ENCODE measurements at regions not wholly inside any gene's neighbourhood (a gene's known extent, or its start where the extent isn't known, plus 50 kb on each side); places are given as distances from the start of the nearest gene placed in this dataset.

GRCh38 chr1:195999022-195999421 lies 609.2 kb downstream of the KCNT2 start:
- DNase-seq: no peak

DNA sequence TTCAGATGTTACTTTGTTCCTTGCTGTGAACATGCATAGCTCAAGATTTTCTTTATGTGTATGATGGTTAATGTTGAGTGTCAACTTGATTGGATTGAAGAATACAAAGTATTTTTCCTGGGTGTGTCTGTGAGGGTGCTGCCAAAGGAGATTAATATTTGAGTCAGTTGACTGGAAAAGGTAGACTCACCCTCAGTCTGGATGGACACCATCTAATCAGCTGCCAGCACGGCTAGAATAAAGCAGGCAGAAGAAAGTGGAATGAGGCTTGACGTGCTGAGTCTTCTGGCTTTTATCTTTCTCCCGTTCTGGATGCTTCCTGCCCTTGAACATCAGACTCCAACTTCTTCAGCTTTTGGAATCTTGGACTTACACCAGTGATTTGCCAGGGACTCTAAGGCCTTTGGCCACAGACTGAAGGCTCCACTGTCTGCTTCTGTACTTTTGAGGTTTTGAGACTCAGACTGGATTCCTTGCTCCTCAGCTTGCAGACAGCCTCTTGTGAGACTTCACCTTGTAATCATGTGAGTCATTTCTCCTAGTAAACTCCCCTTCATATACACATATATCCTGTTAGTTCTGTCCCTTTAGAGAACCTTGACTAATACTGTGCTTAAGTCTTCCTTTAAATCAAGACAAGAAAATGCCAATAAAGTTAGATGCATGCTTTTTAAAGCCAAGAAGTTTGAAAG lies 626.6 kb downstream of the KCNT2 start:
- no peak for DNase-seq

DNA sequence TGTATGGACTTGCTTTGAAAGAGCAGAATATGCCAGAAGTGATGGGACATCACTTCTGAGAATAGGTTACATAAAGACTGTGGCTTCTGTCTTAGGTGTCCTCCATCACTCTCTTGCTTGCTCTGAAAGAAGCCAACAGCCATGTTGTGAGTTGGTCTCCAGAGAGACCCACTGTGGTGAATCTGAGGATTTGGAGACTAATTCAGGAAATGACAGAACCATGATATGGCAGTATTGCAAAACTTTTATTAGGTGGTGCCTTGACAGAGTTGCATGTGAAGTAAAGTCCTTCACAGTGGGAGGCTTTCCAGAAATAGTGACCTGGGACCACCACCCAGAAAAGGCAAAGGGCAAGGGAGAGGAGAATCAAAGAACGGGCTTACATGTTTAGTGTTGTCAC lies 628.6 kb downstream of the KCNT2 start:
- DNase-seq: no peak

- DNase-seq: no peak
These were observed 634.8 kb downstream of the KCNT2 start for GRCh38 chr1:195973311-195973904.

DNA sequence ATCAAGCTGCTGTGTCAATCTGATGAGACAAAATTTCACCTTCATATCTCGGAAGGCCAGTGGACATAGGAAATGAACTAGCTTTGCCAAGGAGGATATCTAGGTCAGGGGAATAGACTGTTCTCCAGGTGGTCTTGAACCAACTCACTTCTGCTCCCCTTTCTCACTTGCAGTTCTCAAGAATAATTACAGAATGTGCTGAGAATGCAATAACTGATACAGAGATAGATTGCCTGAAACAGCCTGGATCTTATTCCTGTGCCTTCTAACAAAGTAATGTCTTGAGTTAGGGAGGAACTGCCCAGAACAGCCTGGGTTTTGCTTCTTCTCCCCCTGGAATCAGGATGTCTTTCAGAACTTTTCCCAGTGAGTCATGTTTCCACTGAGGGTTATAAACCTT lies 636.7 kb downstream of the KCNT2 start:
- DNase-seq: no peak

GRCh38 chr1:195970209-195970608 lies 638.0 kb downstream of the KCNT2 start:
- no peak for DNase-seq

DNA sequence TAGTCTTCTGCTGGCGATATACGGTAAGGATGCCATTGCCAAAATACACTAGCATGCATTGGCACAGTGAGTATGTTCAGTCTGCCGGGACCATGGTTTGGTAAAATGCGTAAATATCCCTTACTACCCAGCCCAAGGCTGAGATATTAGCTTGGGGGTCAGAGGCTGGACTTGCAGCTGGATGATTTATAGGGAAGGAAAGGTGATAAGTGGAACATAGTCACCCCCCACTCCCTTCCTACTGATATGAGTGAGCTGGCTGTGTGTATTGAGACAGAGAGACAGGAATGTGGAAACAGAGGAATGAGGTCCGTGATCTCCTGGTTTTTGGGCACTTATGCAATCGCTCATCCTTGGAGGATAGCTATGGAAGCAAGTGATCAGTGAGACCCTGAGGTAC lies 642.8 kb downstream of the KCNT2 start:
- DNase-seq: no peak

GRCh38 chr1:195965036-195965435 lies 643.2 kb downstream of the KCNT2 start:
- DNase-seq: no peak

GRCh38 chr1:195964516-195964915 lies 643.7 kb downstream of the KCNT2 start:
- no peak for DNase-seq

GRCh38 chr1:195962051-195962450 lies 646.2 kb downstream of the KCNT2 start:
- no peak for DNase-seq

GRCh38 chr1:195960580-195960979 lies 647.7 kb downstream of the KCNT2 start:
- DNase-seq: no peak

GRCh38 chr1:195958131-195958530 lies 650.1 kb downstream of the KCNT2 start:
- DNase-seq: no peak

GRCh38 chr1:195956845-195957244 lies 651.4 kb downstream of the KCNT2 start:
- no peak for DNase-seq

DNA sequence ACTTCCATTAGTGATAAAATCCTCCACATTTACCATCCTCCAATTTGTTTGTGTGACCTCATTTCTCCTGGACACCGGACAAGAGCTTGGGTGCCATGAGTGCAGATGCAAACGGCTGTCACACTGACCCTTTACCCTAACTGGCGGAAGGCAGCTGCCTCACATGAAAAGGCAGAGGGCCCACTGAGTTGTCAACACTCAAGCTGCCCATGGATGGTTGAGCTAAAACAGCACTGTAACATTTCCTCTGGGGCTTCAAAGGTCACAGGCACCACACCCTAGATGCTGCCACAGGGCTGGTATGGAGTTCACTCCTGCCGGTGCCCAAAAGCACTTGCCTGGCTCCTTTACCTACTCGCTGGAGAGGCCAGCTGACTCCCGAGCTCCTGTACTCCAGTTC lies 653.4 kb downstream of the KCNT2 start:
- DNase-seq: no peak

DNA sequence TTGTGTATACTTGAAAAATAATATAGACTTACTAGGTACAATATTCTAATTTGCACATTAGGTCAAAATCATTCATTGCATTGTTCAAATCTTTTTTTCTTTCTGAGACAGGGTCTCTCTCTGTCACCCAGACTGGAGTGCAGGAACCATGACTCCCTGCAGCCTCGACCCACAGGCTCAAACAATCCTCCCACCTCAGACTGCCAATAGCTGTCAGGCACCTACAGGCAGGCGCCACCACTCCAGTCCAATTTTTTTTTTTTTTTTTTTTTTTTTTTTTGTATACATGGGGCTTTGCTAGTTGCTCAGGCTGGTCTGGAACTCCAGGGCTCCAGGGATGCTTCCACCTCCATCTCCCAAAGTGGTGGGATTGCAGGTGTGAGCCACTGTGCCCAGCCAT lies 656.9 kb downstream of the KCNT2 start:
- no peak for DNase-seq

- DNase-seq: no peak
These were observed 659.9 kb downstream of the KCNT2 start for GRCh38 chr1:195948123-195948895.

- DNase-seq: no peak
These were observed 661.7 kb downstream of the KCNT2 start for GRCh38 chr1:195946500-195946899.

GRCh38 chr1:195941795-195942194 lies 666.4 kb downstream of the KCNT2 start:
- DNase-seq: no peak

DNA sequence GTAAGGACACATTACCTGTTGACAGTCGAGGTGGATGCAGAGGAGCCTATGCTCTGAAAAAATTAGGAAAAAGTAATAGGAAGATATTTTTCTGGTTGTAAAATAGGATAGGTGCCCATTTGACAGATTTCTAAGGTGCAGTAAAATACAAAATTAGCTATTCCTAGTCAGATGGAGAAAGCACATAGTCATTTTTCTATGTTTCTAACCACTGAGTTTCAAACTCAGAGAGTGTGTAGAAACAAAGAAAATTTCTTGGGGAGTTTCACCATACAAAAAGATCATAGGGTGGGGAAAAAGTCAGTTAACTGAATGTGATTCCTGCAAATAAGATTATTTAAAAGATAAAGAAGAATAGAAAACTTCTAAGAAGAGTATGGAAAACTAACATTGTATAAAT lies 666.9 kb downstream of the KCNT2 start:
- DNase-seq: no peak

DNA sequence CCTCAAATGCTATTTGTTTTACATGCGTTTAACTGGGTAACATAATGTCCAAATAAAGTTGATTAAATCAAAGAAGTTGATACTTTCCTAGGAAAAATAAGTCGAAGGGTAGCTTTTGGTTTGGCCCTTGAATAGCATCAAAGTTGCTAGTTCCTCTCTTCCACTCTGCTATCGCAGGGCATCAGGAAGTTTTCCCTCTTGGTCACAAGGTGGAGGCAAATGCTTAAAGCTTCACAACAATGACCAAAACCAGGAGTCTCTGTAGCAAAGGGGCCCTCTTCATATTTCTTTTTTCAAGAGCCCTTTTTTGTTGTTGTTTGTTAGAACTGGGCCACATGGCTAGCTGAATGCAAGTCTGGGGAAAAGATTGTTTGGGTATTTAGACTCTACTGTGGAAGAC lies 668.4 kb downstream of the KCNT2 start:
- DNase-seq: no peak

- no peak for DNase-seq
These were observed 673.3 kb downstream of the KCNT2 start for GRCh38 chr1:195934817-195935553.

- DNase-seq: no peak
These were observed 674.4 kb downstream of the KCNT2 start for GRCh38 chr1:195933835-195934234.

- no peak for DNase-seq
These were observed 692.4 kb downstream of the KCNT2 start for GRCh38 chr1:195915826-195916225.

DNA sequence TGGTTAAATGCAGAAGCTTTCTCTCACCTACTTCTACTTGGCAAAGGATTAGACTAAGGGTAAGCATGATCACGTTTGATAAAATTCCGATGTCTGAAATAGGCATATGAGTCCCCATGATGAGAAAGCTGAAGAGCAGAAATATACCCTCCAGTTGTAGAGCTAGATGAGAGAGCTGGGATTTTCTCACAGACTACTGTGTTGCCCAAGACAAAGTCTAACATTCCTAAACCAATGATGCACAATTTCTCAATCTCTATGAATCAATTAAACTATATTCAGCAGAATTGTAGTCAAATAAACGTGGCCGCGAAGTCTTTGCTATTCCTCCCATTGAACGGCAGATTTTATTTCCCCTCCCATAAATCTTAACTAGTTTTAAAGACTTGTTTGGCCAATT lies 699.2 kb downstream of the KCNT2 start:
- no peak for DNase-seq
